Stimulated activated CD4-positive, alpha-beta T cell treated with anti-CD3 and anti-CD28 coated beads, Interleukin-4, amount 100 ng/mL, for 24 hours (primary cell): ENCODE measurements at regions not wholly inside any gene's neighbourhood (a gene's known extent, or its start where the extent isn't known, plus 50 kb on each side); places are given as distances from the start of the nearest gene placed in this dataset.

ENCODE experiments used
- DNase-seq: peaks from one replicate; pipeline ENCODE4 v3.0.0-alpha.2; 2020

DNA sequence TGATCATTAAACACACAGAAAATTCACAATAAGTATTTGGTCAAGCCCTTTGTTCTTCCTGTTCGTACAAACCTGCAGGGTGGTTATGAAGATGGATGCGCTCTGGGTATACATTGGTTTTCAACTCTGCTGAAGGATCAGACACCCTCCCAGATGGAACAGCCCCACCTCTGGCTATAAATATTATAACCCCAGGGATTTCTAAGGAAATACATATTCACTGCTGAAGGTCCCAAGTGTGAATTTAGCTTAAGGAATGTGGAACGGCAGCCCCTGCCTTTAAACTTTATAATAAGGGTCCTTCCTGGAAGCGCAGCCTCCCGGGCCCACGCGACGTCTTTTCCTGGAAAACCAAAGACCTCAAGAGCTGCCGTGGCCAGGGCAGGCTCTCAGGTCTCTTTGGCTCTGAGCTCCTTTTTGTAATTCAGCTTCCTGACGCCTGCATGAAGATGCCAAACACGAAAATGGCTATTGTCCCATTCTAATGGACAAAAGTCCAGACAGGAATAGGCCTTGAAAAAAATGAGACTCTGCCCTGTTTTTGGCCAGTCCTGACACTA lies 172.4 kb upstream of the SSTR4 start:
- DNase-seq: no peak

DNA sequence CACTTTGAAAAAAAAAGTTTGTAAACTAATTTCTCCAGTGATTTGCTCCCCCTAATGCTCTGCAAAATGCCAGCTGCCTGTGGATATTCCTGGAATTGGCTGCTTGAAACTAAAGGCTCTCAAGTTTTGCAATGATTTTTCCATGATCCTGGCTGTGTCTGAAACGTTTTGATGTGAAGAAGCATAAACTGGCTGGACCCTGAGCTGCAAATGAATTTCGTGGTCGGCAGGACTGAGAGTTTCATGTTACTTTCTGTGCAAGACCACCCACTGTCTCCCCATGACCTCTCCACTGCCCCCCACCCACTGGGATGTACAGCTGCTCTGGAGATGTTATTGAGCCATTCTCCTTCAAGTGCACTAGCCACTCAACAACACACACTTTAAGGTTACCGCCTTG lies 171.3 kb upstream of the SSTR4 start:
- no peak for DNase-seq

DNA sequence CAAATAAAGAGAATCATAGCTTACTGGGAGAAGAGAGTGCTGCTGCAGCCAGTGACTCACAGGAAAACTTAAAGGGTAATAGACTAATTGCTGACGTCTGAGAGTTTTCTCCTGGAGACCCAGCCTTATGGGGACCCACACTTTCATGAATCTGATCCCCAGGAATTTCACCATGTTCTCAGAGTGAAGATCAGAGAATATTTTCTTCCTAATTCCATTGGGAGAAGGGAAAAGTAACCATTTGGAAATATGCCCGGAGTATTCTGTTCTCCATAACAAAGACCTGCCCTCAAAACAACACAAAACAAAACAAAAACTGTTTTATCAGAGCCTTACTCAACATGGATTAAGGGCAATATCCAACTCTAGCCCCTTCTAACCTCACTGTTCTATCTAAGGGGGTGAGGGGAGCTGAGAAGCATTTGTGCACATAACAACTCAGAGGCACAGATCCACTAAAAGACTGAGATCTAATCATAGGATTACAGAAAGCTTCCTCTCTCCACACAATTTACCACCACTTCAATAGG lies 168.2 kb upstream of the SSTR4 start:
- no peak for DNase-seq

DNA sequence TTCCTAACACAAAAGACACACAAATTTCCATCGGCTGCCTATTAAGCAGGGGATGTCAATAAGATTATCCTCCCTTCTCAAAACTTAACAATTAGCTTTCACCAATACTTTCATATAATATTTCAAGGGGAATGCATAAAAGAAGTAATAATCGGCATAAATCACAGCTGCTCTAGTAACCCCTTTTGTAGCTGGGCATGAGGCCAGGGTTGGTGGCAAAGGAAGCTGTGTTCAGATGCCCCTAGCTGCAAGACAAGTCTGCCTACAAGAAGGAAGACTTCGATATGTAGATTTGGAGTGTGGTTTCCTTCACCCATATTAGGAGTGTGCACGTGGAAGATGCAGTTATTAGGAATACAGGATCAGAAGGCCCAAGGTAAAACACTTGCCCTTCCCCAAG lies 156.9 kb upstream of the SSTR4 start:
- no peak for DNase-seq

DNA sequence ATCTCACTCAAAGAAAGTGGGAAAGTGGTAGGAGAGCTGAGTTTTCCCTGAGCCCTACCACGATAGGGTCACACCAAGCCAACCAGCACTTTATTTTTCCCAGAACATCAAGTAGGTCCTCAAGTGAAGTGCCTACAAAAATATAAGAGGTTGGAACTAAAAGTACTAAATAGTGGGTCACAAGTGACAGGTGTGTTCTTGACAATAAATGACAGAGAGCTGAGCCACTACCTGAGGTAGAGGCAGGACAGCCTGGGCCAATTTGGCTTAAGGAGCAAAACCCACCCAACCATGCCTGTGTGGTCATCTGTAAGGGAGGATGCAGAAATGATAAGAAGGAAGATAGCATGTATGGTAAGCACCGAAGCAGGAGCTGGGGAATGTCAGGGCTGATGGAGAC lies 154.8 kb upstream of the SSTR4 start:
- no peak for DNase-seq

DNA sequence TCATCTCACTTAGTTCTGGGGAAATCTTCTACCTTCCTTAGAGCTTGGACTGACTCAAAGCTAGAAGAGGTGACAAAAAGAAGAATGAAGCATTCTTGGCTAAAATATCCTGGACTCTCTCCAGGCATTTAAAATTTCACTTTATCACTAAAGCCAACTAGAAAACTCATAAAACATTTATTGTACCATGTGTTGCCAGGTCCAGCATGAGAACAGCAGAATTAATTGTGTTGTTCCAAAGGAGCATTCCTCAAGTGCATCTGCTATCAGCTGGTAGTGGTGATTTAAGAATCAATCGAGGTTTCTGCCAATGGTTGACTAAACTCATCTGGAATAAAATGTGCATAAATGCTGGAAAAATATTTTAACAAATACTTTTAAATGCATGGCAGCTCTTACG lies 147.3 kb upstream of the SSTR4 start:
- DNase-seq: no peak

DNA sequence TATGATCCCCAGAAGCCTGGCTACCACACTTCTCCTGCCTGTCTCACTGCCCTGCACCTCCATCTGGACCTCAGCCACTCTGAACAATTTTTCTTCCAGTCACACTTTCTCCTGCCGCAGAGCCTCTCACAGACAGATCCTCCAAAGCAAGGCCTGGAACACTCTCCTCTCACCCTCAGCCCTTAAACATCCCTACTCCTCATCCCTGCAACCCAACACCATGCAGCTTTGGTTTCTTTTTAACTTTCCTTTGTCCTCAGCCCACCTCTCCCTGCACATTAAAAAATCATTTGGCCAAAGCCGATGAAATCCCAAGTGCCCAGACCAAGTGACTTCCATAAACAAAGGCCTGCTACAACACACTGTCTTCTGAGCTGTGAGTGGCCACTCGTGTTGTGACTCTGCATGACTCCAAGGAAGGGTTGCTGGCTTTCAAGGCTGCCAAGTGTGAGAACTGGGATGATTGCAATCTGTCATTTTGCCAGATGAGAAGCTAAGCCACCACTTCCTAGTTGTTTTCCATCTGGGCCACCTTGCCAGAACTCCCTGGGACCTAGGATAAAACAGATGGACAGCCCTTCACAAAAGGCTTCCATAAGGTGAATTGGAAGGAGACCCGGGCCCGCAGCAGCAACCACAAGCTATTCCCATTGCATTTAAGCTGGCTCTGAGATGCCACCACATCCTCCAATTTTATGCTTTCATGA lies 144.4 kb upstream of the SSTR4 start:
- DNase-seq: no peak

DNA sequence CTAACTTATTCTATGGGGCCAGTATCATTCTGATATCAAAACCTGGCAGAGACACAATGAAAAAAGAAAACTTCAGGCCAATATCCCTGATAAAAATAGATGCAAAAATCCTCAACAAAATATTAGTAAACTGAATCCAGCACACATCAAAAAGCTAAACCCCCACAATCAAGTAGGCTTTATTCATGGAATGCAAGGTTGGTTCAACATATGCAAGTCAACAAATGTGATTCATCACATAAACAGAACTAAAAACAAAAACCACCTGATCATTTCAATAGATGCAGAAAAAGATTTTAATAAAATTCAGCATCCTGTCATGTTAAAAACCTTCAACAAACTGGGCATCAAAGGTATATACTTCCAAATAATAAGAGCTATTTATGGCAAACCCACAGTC lies 133.9 kb upstream of the SSTR4 start:
- DNase-seq: no peak

DNA sequence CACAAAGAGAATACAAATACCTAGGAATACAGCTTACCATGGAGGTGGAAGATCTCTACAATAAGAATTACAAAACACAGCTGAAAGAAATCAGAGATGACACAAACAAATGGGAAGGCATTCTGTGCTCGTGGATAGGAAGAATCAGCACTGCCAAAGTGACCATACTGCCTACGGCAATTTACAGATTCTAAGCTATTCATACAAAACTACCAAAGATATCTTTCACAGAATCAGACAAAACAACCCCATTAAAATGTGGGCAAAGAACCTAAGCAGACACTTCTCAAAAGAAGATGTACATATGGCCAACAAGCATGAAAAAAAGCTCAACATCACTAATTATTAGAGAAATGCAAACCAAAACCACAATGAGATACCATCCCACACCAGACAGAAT lies 133.2 kb upstream of the SSTR4 start:
- no peak for DNase-seq

DNA sequence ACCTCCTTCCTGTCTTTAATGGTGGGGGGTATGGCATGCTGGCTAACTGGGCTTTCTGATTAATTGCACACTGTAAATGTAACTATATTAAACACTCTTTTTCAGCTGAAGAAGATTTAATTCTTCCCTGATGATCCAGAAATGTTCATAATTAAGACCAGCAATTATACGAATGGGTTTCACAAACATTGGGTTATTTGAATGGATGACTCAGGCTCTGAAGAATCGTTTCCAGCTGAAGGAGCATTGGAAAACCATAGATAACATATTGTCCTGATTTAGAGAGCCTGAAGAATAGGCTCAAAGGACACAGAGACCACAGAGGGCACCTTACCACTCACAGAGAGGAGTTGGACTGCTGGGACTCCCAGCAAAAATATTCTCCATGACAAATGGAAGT lies 130.7 kb upstream of the SSTR4 start:
- DNase-seq: no peak

DNA sequence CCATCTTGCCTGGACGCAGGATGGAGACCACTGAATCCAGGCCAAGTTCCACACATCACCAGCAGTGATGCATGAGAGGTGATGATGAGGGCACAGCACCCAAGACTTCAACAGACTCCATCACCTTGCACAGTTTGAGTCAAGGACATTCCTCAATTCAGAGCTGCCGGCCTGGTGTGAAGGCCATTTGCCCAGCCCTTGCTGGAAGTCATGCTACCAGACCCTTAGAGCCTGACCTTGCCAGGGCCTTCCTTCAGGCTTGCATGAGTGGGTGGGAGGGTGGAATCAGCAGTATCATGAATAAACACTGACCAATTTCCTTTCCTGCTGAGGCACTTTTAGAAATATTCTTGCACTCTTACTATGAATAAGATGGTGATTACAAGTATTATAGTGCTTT lies 130.2 kb upstream of the SSTR4 start:
- no peak for DNase-seq

DNA sequence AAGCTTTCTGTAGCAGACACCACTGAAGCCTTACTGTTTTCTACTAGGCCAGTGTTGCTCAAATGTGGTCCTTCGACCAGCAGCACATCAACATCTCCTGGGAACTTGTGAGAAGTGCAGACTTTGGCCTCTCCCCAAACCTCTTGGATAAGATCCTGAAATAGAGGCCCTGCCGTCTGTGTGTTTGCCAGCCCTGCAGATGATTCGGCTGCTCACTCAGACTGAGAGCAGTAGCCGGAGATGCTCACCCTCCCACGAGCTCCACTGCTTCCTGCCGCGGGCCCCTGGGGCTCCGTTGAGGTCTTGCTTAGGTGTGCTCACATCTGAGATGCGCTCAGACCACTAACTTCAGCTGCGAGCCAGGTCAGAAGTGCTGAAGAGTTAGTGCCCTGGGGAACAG lies 129.5 kb upstream of the SSTR4 start:
- DNase-seq: no peak

DNA sequence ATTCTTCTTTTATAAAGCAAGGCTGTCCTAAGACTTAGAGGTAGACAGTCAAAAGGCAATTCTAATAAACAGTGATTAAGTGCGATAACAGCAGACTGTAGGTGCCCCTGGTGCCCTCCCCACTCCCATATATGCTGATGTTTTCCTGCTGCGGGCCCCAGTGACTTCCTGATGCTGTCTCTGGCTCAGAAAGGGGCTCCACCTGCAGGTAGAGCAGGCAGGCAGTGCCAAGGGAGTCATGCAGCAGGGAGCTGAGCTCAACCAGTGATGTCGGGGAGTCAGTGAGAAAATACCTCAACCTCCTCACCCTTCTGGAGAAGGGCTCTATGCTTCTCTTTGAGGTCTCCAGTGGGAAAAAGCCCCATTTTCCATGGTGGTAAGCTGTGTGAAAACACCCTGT lies 126.7 kb upstream of the SSTR4 start:
- DNase-seq: no peak

DNA sequence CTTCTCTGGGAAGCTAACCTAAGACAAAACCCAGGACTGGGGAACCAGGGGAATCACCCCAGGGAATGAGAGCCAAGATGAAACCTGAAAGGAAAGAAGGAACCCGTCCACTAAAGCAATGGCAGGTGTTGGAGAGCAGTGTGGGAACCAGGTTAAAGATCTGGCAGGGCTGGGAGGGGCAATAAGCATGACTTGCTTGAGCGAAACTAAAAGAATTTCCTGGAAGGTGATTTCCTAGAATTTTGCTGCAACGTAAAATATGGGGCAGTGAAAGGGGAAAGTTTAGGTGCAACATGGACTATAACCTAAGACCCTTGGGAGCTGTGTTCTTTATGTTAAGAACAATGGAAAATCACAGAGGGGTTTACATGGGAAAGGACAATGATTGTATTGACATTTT lies 126.2 kb upstream of the SSTR4 start:
- no peak for DNase-seq

DNA sequence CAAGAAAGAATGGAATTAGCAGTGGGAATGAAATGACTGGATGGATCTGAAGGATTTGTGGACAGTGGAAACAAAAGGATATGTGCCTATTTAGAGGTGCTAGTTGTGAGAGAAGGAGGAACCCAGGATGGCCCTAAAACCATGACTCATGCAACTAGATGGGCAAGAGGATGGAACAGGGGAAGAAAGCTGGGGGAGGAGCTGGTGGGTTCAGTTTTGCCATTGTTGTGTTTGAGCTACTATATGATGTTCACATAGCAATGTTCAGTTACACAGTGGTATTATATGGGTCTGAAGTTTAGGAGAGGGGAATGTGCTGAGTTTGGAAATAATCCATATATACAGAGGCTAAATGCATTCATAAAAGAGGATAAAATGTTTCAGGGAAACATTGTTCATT lies 125.7 kb upstream of the SSTR4 start:
- no peak for DNase-seq

DNA sequence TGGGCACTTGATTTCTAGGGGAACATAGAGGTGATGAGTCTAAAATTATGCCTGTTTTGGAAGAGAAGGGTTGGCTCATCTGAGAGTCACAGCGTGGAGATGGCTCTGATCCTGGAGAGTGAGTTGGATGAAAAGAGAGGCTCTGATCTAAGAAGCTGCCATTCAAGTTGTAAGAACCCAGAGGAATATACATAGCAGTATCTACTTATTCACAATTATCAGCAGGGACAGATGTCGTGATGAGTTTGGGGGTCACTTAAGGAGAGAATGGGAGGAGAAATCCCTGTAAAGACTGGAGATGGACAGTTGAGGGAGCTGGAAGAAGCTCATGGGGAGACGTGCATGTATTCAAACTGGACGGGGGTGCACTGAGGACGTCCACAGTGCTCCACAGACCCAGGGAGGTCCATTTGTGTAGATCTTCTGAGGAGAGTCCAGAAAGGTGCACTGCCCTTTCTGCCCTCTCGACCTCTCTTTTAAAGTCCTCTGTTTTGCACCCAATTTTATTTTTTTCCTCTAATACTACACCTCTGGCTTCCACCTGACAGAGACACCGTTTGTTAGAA lies 124.7 kb upstream of the SSTR4 start:
- DNase-seq: no peak

DNA sequence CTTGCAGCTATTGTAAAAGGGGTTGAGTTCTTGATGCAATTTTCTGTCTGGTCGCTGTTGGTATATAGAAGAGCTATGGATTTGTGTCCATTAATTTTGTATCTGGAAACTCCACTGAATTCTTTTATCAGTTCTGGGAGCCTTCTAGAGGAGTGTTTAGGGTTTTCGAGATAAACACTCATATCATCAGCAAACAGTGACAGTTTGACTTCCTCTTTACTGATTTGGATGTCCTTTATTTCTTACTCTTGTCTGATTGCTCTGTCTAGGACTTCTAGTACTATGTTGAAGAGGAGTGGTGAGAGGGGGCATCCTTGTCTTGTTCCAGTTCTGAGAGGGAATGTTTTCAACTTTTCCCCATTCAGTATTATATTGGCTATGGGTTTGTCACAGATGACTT lies 120.8 kb upstream of the SSTR4 start:
- DNase-seq: no peak

DNA sequence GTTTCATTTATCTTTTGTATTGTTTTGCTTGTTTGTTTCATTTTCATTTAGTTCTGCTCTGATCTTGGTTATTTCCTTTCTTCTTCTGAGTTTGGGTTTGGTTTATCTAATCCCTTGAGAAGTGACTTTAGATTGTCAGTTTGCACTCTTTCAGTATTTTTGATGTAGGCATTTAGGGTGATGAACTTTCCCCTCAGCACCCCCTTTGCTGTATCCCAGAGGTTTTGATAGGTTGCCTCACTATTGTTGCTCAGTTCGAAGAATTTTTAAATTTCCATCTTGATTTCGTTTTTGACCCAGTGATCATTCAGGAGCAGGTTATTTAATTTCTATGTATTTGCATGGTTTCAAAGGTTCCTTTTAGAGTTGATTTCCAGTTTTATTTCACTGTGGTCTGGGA lies 119.6 kb upstream of the SSTR4 start:
- DNase-seq: no peak

DNA sequence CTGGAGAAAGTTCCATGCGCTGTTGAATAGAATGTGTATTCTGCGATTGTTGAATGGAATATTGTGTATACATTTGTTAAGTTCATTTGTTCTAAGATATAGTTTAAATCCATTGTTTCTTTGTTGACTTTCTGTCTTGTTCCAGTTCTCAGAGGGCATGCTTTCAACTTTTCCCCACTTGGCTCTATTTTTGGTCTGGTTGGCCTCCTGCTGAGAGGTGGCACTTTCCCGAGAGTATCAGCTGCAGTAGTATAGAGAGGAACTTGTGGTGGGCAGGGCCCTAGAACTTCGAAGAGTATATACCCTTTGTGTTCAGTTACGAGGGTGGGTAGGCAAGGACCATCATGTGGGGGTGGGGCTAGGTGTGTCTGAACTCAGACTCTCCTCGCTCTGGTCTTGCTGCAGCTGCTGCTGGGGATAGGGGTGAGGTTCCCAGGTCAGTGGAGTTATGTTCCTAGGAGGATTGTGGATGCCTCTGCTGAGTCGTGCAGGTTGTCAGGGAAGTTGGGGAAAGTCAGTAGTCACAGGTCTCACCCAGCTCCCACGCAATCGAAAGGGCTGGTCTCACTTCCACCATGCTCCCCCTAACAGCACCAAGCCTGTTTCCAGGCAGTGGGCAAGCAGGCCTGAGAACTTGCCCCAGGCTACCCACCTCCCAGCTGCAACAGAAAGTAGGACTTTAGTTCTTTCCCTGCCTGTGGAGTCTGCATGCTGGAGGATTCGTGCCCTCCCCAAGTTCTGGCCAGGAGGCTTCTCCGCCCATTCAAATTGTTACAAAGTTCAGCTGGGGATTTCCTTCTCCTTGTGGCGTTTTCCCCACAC lies 118.9 kb upstream of the SSTR4 start:
- DNase-seq: no peak

DNA sequence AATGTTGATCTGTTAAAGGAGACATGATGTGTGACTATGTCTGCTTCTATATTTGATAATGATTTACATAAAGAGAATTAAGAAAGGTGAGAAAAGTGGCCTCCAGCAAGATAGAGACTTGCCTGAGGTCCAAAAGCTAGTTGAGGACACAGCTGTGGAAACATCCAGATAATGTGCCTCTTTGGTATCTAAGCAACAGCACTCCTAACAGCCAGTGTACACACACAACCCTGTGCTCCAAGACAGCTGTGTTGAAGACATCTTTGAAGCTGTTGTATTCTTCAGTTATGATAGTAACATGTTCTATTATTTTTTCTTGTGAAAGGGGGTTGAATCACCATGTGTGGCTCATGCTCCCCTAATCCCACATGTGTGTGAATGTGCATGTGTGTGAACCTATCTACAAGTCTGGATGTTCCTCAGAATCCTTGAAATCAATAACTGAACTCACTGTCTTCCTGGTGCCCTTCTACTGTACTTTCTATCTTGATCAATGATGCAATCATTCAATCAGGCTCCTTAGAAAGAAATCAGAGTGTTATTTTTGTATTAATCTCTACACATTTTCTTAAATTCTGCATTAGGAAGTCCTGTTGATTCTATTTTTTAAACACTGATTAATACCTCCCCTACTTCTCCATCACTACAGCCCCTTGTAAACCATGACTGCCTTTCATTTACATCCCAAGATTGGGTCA lies 116.7 kb upstream of the SSTR4 start:
- no peak for DNase-seq

DNA sequence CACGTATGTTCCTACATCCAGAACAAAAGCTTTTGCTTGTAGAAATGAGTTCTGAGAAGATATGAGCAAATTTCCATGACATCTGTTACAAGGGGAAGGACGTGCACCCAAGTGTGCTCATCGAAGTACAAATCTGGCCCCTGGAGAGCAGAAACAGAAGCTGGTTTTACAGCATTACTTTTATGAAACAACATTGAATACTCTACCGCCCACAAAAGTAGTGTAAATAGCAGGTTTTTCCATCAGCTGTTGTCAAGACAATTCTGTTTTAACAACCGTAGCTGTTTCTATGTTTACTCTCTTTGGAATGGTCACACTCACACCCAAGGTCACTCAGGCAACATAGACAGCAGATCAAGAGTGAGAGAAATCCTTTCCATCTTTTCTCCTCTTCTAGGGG lies 114.2 kb upstream of the SSTR4 start:
- no peak for DNase-seq

DNA sequence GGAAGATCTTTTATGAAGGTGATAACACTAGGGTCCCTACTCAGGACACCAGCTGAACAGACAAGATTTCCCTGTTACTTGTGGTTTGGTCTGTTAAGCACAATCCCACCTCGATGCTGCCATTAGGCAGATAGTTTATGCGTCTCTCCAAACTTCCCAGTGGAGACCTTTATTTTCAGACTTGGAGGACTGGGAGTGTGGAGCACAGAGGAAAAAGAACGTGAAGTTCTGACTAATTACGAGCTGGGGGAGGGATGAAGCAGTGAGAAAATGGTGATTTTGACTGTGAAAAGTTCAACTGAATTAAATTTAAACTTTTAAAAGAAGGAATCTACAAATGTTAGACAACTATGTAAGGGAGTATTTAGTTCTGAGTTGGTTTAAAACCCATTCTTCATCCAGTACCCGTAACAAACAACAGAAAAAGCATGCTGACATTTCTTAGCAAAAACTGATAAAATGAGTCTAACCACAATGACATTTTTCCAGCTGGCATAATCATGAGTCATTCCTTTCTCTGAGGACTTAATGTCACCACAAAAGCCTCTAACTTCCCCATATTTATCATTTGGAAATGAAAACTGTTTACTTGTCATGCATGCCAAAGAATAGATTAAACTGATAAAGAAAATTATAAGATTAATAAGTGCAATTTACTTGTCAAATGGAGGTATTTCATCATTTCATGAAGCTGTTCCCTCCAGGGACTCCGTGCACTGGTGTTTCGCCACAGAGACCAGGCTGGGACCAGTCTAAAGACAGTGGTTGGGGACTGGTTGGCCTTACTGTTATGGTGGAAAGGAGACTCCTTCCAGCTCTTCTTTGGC lies 113.3 kb upstream of the SSTR4 start:
- no peak for DNase-seq
